ENCODE measurements at regions not wholly inside any gene's neighbourhood (a gene's known extent, or its start where the extent isn't known, plus 50 kb on each side); places are given as distances from the start of the nearest gene placed in this dataset.

DNA sequence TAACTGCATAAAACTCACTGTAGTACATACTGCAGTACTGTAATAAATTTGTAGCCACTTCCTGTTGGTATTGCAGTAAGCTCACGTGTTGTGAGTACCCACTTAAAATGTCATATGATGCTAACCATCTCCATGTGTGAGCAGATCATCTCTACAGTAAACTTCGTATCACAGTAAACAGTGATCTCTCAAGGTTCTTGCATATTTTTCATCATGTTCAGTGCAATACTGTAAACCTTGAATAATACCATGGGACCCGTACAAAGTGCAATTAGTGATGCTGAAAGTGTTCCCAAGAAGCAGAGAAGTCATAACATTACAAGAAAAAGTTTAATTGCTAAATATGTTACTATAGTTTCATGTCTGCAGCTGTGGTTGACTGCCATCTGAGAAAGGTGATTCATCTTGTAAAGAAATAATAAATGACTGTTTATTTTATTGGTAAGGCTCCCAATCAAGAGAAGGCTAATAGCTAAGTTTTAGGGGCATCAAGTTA lies 253.8 kb upstream of the POU5F2 start (continued):
- TF ChIP-seq, protein P1, sequence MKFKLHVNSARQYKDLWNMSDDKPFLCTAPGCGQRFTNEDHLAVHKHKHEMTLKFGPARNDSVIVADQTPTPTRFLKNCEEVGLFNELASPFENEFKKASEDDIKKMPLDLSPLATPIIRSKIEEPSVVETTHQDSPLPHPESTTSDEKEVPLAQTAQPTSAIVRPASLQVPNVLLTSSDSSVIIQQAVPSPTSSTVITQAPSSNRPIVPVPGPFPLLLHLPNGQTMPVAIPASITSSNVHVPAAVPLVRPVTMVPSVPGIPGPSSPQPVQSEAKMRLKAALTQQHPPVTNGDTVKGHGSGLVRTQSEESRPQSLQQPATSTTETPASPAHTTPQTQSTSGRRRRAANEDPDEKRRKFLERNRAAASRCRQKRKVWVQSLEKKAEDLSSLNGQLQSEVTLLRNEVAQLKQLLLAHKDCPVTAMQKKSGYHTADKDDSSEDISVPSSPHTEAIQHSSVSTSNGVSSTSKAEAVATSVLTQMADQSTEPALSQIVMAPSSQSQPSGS (IDR thresholded peaks at IDR 0.05; ENCODE audit: low read length): peak; percentile 48; the same call in 1 of the 2 replicates
- peak; percentile 73 for TF ChIP-seq JUNB (IDR thresholded peaks at IDR 0.05)
- TF ChIP-seq RUNX3 (IDR thresholded peaks at IDR 0.05; ENCODE audit: low read length): peak; percentile 54; the same call in 1 of the 2 replicates
- peak; percentile 38 for TF ChIP-seq MEF2B (IDR thresholded peaks at IDR 0.05; ENCODE audit: partially characterized antibody, poor library complexity, severe bottlenecking)
- peak; percentile 72 for TF ChIP-seq MTA2 (IDR thresholded peaks at IDR 0.05; ENCODE audit: low read depth)
- peak; percentile 15 for TF ChIP-seq USF1 (IDR thresholded peaks at IDR 0.05; ENCODE audit: borderline replicate concordance, extremely low read length, insufficient read depth, low read depth, low read length)
- TF ChIP-seq PML (IDR thresholded peaks at IDR 0.05; ENCODE audit: low read length): no peak
- no peak for TF ChIP-seq ZNF622 (IDR thresholded peaks at IDR 0.05)
- TF ChIP-seq BCL11A (IDR thresholded peaks at IDR 0.05; ENCODE audit: low read depth, low read length): no peak
- no peak for TF ChIP-seq E2F4 (IDR thresholded peaks at IDR 0.05; ENCODE audit: low read depth, low read length)
- TF ChIP-seq BACH1 (IDR thresholded peaks at IDR 0.05; ENCODE audit: borderline replicate concordance): no peak
- TF ChIP-seq CBX3 (IDR thresholded peaks at IDR 0.05; ENCODE audit: borderline replicate concordance, low read depth): no peak
- TF ChIP-seq ELK1 (IDR thresholded peaks at IDR 0.05; ENCODE audit: low read depth, low read length): no peak

All from GM12878 (cell line).